HL-60 (cell line): ENCODE measurements at regions not wholly inside any gene's neighbourhood (a gene's known extent, or its start where the extent isn't known, plus 50 kb on each side); places are given as distances from the start of the nearest gene placed in this dataset.

Source experiments
- DNase-seq, 2 experiments: peaks; one replicate each; pipeline ENCODE4 v3.0.0-alpha.2; 2010 to 2020; ENCODE audit warnings: low read depth in 1 of 2, low spot score in 1 of 2
- H3K27ac ChIP-seq: fragments of 250-450 bp; sonication (Bioruptor Pico); replicated peaks from 2 replicates; pipeline ENCODE4 v1.5.1; 2020; ENCODE audit warnings: mild to moderate bottlenecking, moderate library complexity
- H3K27me3 ChIP-seq: fragments of 250-450 bp; sonication (Bioruptor Pico); 2 replicates; pipeline ENCODE4 v1.5.1; 2021; ENCODE audit warnings: mild to moderate bottlenecking, moderate library complexity; ENCODE audit not compliant: insufficient read depth, poor library complexity, severe bottlenecking
- H3K4me3 ChIP-seq: replicated peaks from 2 replicates; pipeline ENCODE4 v1.5.1; 2011; ENCODE audit warnings: mild to moderate bottlenecking, control low read depth, low read length; ENCODE audit not compliant: insufficient read depth
- GABPA ChIP-seq: IDR thresholded peaks from 2 replicates; pipeline ENCODE4 v1.6.1; 2012; ENCODE audit warnings: low read depth
- POLR2AphosphoS5 ChIP-seq: IDR thresholded peaks from 2 replicates; pipeline ENCODE4 v1.6.1; 2012; ENCODE audit warnings: low read depth
- REST ChIP-seq: IDR thresholded peaks from 2 replicates; pipeline ENCODE4 v1.6.1; 2012; ENCODE audit warnings: low read depth; ENCODE audit not compliant: insufficient replicate concordance
- SPI1 ChIP-seq: IDR thresholded peaks from 2 replicates; pipeline ENCODE4 v1.6.1; 2012; ENCODE audit warnings: low read depth, mild to moderate bottlenecking, borderline replicate concordance
- TF ChIP-seq, protein P1 (sequence below): IDR thresholded peaks from one replicate; pipeline ENCODE4 v1.5.1; 2011; ENCODE audit warnings: low read length, control low read depth, inconsistent platforms; ENCODE audit not compliant: insufficient read depth

- no peak for TF ChIP-seq REST
- no peak for TF ChIP-seq SPI1
- no peak for TF ChIP-seq POLR2AphosphoS5
- TF ChIP-seq GABPA = no peak
- TF ChIP-seq, protein P1, sequence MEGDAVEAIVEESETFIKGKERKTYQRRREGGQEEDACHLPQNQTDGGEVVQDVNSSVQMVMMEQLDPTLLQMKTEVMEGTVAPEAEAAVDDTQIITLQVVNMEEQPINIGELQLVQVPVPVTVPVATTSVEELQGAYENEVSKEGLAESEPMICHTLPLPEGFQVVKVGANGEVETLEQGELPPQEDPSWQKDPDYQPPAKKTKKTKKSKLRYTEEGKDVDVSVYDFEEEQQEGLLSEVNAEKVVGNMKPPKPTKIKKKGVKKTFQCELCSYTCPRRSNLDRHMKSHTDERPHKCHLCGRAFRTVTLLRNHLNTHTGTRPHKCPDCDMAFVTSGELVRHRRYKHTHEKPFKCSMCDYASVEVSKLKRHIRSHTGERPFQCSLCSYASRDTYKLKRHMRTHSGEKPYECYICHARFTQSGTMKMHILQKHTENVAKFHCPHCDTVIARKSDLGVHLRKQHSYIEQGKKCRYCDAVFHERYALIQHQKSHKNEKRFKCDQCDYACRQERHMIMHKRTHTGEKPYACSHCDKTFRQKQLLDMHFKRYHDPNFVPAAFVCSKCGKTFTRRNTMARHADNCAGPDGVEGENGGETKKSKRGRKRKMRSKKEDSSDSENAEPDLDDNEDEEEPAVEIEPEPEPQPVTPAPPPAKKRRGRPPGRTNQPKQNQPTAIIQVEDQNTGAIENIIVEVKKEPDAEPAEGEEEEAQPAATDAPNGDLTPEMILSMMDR = no peak
- no peaks in the 10 kb centered on the region for H3K27me3 ChIP-seq
- DNase-seq = no peak
- H3K27ac ChIP-seq = no peak overlapping the region
- no peak overlapping the region for H3K4me3 ChIP-seq
Observed at GRCh38 chr6:105644073-105644489, 241.2 kb upstream of the PREP start.

- no peak overlapping the region for H3K4me3 ChIP-seq
- DNase-seq = no peak
- H3K27me3 ChIP-seq = no peaks in the 10 kb centered on the region
- no peak for TF ChIP-seq GABPA
- TF ChIP-seq, protein P1 = no peak
- no peak for TF ChIP-seq POLR2AphosphoS5
- no peak for TF ChIP-seq SPI1
- H3K27ac ChIP-seq = no peak overlapping the region
Observed at GRCh38 chr6:105642708-105643107, 239.8 kb upstream of the PREP start.

DNA sequence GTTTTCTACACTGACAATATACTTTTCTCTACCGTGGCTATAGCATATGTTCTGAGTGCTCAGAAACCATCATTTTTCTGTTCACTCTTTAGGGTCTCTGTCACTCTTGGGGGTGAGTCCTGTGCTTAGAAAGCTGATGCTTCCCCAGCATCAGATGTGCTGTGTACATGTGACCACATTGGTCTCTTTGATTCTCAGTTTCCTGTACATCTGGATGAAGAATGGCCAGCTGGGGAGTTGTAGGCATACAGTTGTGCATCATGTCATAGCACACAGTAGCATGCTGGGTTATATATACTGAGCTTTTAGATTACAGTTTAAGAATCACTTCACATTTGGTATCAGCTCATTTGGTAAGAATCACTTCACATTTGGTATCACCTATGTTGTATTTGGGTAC, 238.6 kb upstream of the PREP start:
- DNase-seq = no peak
- no peak overlapping the region for H3K4me3 ChIP-seq
- H3K27ac ChIP-seq = no peak overlapping the region
- TF ChIP-seq SPI1 (no peak), POLR2AphosphoS5 (no peak), GABPA (no peak), REST (no peak)
- TF ChIP-seq, protein P1 = no peak
- no peaks in the 10 kb centered on the region for H3K27me3 ChIP-seq

DNA sequence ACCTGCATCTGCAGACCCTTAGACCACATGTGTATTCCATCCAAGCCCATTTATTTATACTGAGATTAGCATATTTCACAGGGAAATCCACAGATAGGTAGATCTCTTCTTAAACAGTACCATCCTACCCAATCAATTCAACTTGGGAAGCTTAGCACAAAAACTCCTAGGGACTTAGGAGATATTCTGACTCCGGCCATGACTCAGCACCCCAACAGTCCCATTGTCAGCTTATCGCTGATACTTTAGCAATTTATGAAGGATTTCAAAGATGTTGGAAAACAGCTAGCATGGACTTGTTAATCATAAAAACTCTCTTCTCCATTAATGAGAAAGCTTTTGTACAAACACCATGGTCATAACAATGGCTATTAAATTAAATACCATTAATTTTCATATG, 236.2 kb upstream of the PREP start:
- H3K4me3 ChIP-seq = no peak overlapping the region
- H3K27ac ChIP-seq = no peak overlapping the region
- no peak for DNase-seq
- TF ChIP-seq REST (no peak), SPI1 (no peak), POLR2AphosphoS5 (no peak), GABPA (no peak)
- TF ChIP-seq, protein P1 = no peak
- H3K27me3 ChIP-seq = no peaks in the 10 kb centered on the region
